ENCODE measurements at regions not wholly inside any gene's neighbourhood (a gene's known extent, or its start where the extent isn't known, plus 50 kb on each side); places are given as distances from the start of the nearest gene placed in this dataset.
A peak's percentile ranks its signal among the peaks of the same experiment; 100 is the strongest.

DNA sequence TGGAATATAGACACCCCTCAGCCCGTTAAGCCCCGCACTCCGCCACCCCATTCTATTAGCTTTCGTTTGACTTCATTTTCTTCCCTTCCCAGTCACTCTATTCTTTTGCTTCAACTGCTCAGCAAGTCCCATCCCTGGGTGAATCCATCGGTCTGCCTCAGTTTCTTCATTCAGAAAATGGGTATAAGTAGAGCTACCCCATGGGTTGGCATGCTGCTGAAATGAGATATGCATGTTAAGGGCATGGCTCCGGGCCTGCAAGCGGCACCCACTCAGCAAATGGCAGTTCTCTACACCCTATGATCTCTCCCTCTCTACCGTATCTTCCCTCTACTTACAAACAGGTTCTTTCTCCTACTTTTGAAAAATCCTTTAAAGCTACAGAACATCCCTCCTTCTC lies 87.8 kb upstream of the IRF2BP2 start:
- no peak for TF ChIP-seq CTCF (IDR thresholded peaks at IDR 0.05; ENCODE audit: control insufficient read depth, insufficient read depth, low read depth, low read length, missing control alignments)
- DNase-seq (ENCODE audit: low read depth), result no peak
- no peak overlapping the region for H3K4me3 ChIP-seq (ENCODE audit: control insufficient read depth, low read depth, low read length)

GRCh38 chr1:234697015-234697414 lies 87.0 kb upstream of the IRF2BP2 start:
- no peak for DNase-seq (ENCODE audit: low read depth)
- H3K4me3 ChIP-seq (ENCODE audit: control insufficient read depth, low read depth, low read length), result no peak overlapping the region
- no peak for TF ChIP-seq CTCF (IDR thresholded peaks at IDR 0.05; ENCODE audit: control insufficient read depth, insufficient read depth, low read depth, low read length, missing control alignments)

- TF ChIP-seq CTCF (IDR thresholded peaks at IDR 0.05; ENCODE audit: control insufficient read depth, insufficient read depth, low read depth, low read length, missing control alignments), result no peak
- DNase-seq (ENCODE audit: low read depth), result no peak
- no peak overlapping the region for H3K4me3 ChIP-seq (ENCODE audit: control insufficient read depth, low read depth, low read length)
Observed at GRCh38 chr1:234696148-234696576, 86.2 kb upstream of the IRF2BP2 start.

GRCh38 chr1:234694661-234695060 lies 84.7 kb upstream of the IRF2BP2 start:
- no peak overlapping the region for H3K4me3 ChIP-seq (ENCODE audit: control insufficient read depth, low read depth, low read length)
- no peak for DNase-seq (ENCODE audit: low read depth)
- TF ChIP-seq CTCF (IDR thresholded peaks at IDR 0.05; ENCODE audit: control insufficient read depth, insufficient read depth, low read depth, low read length, missing control alignments), result no peak

DNA sequence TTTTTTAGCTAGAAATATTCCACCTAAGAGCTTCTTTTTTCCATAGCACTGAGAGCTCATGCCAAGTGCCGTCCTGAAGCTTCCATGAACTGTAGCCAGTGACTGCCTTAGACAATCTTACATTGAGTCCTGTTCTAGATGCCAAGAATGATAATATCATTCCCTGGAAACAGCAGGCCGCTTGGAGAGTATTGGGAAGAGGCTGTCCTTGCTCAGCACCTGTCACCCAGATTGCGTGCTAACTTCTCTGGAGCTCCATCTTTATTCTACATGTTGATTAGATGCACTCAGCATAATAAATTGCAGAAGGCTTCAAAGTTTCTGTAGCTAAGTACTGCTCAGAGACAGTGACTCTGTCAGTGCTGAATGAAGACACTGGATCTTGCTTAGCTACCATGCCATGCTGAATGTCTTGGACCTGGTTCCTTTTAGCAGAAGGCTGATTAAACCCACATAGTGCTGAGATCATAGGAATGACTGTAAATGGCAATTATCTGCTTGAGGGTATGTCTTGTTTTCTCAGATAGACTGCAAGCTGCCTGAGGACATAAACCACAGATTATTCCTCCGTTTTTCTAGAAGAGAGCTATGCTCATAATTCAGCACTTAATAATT lies 83.1 kb upstream of the IRF2BP2 start:
- no peak overlapping the region for H3K4me3 ChIP-seq (ENCODE audit: control insufficient read depth, low read depth, low read length)
- no peak for DNase-seq (ENCODE audit: low read depth)
- no peak for TF ChIP-seq CTCF (IDR thresholded peaks at IDR 0.05; ENCODE audit: control insufficient read depth, insufficient read depth, low read depth, low read length, missing control alignments)

- no peak overlapping the region for H3K4me3 ChIP-seq (ENCODE audit: control insufficient read depth, low read depth, low read length)
- TF ChIP-seq CTCF (IDR thresholded peaks at IDR 0.05; ENCODE audit: control insufficient read depth, insufficient read depth, low read depth, low read length, missing control alignments), result peak; percentile 44
- DNase-seq (ENCODE audit: low read depth), result no peak
Observed at GRCh38 chr1:234691567-234691966, 81.6 kb upstream of the IRF2BP2 start.

- no peak for DNase-seq (ENCODE audit: low read depth)
- no peak overlapping the region for H3K4me3 ChIP-seq (ENCODE audit: control insufficient read depth, low read depth, low read length)
Observed at GRCh38 chr1:234690872-234691271, 80.9 kb upstream of the IRF2BP2 start.

More at GRCh38 chr1:234690872-234691271, 80.9 kb upstream of the IRF2BP2 start:
- no peak for TF ChIP-seq CTCF (IDR thresholded peaks at IDR 0.05; ENCODE audit: control insufficient read depth, insufficient read depth, low read depth, low read length, missing control alignments)
